Epidermal melanocyte (primary cell): ENCODE measurements at regions not wholly inside any gene's neighbourhood (a gene's known extent, or its start where the extent isn't known, plus 50 kb on each side); places are given as distances from the start of the nearest gene placed in this dataset.

ENCODE experiments used
- DNase-seq: peaks from one replicate; pipeline ENCODE4 v3.0.0; 2011; ENCODE audit warnings: low spot score; ENCODE audit not compliant: insufficient read length

- DNase-seq: no peak
Measured at GRCh38 chr6:108734271-108734922, 113.8 kb upstream of the ARMC2 start.

- no peak for DNase-seq
Measured at GRCh38 chr6:108735310-108736001, 112.8 kb upstream of the ARMC2 start.

DNA sequence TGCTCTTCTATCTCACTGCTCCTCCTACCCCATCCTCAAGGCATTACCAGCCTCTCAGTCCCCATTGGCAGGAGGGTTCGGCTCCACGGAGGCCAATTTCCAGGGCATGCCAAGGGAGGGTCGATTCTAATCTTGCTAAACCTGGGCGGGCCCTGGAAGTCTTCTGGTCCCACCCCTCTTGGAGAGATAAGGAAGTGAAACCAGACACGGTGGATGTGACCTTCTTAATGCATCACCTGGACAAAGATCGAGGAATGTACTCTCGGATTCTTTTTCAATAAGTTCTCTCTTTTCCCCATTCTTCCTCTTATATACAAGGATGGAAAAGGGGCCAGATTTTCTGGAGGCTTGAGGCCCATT is 112.2 kb upstream of the ARMC2 start:
- no peak for DNase-seq

- no peak for DNase-seq
Measured at GRCh38 chr6:108736832-108737231, 111.4 kb upstream of the ARMC2 start.

DNA sequence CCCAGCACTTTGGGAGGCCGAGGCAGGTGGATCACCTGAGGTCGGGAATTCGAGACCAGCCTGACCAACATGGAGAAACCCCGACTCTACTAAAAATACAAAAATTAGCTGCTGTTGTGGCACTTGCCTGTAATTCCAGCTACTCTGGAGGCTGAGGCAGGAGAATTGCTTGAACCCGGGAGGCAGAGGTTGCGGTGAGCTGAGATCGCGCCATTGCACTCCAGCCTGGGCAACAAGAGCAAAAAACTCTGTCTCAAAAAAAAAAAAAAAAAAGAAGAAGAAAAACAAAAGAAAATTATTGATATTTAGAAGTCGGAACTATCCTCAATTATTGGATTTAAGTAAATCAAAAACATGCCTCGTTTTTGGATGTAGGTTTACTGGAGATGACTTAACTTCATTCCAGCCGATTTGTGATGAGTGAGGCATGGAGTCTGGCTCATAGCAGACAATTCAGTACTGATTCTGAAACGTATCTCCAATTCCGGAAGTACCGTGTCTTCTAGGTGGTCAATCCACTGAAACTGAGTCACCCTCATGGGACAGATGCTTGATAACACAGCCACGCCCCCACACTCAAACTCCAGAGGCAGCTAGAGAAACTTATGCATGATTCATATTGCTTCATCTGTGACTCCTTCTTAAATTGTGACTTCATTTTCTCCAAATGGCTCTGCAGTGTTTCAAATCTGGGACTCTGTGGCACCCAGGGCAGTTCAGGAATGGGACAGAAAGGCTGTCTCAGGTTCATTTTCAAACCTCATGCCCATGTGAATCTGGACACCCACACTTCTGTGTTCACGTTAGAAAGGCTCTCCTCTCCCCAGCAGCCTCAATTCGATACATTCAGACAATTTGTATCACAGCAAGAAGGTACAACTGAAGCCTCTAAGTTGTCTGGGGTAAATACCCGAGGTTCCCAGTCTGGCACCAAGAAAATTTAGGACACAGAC is 110.4 kb upstream of the ARMC2 start:
- no peak for DNase-seq

- DNase-seq: no peak
Measured at GRCh38 chr6:108738684-108739416, 109.4 kb upstream of the ARMC2 start.

GRCh38 chr6:108739496-108740330 is 108.5 kb upstream of the ARMC2 start:
- no peak for DNase-seq

GRCh38 chr6:108741331-108741989 is 106.8 kb upstream of the ARMC2 start:
- no peak for DNase-seq

GRCh38 chr6:108742041-108742440 is 106.2 kb upstream of the ARMC2 start:
- no peak for DNase-seq

GRCh38 chr6:108744244-108744972 is 103.8 kb upstream of the ARMC2 start:
- peak; percentile 88 for DNase-seq

DNA sequence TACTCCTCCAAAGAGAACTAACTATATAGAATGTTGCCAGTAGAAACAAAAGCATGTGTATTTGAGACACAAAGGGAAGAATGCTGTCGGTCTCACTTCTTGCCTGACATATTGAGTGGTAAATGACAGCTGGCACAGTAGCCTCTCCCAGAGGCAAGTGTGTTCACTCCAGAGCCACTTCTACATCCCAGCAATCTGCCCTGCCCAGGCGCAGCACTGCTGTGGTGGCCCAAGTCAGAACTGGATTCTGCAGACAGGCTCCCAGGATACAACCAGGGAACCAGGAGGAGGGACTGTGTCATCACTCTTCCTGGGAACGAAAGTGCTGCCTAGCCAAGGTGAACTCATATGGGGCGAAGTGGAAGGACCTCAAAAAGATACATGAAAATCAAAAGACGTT is 103.2 kb upstream of the ARMC2 start:
- DNase-seq: no peak

DNA sequence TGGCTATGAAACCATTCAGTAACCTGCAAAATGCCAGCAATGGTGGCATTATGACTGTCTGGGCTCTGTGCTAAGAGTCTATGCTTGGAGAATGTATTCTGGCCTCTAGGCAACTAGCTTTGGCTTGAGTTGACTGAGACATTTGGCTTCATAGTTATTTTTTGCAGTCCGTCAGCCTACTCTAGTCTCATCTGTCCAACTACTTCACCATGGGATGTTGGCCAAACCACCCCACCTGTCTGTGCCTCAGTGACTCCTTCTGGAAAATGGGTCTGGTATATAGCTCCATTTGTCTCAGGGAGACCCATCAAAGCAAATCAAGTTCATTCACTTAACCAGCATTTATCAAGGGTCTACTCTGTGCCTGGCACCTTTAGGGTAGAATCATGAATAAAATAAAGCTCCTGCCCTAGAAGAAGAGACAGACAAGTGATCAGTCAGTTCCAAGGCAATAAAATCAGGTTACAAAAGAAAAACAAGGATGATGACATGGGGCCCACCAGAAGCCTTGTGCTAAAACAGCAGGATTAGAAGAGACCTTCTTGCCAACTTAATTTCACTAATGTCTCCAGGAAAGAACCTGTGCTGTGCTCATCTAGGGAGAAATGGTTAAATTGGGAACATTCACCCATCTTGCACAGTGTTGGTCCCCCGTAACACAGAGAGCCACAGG is 102.4 kb upstream of the ARMC2 start:
- DNase-seq: no peak

DNA sequence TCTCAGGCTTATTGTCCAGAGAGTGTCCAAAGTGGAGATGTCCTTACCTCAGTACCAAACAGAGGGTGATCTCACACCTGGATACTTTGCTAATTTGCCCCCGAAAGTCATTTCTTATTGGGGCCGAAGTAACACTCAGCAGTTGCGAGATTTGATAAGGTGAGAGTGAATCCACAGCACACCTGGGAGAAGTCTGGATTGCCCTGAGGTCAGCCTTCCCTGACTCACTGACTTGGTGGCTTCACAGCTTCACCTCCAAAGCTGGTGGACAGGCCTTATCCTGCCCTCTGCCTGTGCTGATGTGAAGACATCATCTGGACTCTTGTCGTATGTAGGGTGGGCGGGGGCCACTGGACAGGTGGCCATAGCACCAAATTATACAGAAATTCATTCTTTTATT is 101.9 kb upstream of the ARMC2 start:
- DNase-seq: no peak

DNA sequence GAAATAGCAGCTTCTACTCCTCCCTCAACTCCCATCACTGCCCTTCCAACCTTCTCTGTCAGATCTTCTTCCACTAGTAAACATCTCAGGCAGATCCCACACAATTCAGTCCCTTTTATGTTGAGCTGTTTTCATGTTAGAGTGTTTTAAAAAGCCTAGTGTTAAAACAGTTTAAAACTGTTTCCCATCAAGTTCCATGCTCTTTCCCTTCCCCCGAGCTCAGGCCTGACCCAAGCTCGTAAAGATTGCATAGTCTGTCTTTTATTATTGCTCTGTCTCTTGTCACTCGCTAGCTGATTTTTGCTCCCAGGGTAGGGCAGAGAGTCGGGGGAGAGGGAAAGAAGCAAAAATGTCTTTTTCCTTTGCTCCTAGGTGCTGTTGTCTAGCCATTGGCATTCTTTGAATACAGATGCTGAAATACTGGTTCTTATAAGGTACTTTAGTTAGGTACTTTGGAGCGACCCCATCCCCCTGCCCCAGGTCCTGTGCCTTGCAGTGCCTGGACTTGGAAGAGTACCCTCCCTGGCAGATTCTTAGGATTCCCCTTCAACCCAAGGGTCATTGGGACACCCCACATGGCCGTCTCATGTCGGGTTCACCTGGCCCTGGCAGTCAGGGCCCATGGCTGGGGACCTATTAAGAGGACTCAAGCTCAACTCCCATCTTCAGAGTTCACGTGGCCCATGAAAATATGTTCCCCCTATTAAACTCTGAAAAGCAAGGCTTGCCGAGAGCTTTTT is 101.2 kb upstream of the ARMC2 start:
- no peak for DNase-seq

DNA sequence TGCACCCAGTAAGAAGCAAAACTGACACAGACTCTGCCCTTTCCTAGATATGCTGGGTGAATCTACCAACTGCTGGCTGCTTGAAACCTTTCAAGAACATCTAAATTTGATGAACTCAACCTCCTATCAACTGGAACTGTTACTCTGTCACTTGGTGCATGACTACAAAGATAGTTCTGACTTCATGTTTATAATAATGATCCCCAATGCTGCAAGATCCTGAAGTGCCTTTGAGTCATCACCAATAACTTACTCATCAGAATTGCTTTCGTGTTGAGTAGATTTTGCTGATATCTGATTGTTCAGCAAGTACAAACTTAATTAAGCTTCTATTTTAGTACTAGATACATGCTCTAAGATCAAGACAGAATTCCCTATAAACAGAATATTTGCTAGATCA is 100.2 kb upstream of the ARMC2 start:
- no peak for DNase-seq

- no peak for DNase-seq
Measured at GRCh38 chr6:108748959-108749358, 99.3 kb upstream of the ARMC2 start.

DNA sequence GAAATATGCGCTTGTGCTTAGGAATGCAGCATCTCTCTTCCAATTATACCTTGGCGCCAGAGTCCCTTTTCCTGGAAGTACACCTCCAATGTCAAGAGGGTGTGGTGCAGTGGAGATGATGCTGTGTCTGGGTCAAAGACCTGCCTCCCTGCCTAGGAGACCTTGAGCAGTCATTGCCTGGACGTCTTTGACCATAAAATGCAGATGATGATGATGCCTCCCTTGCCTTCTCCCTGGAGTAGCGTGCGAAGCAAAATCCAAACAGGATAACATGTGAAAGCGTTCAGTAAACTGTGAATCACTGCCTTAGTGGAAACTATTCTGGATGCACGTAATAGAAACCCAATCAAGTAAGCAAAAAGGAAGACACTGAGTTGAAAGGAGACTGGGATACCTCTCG is 97.4 kb upstream of the ARMC2 start:
- DNase-seq: no peak

DNA sequence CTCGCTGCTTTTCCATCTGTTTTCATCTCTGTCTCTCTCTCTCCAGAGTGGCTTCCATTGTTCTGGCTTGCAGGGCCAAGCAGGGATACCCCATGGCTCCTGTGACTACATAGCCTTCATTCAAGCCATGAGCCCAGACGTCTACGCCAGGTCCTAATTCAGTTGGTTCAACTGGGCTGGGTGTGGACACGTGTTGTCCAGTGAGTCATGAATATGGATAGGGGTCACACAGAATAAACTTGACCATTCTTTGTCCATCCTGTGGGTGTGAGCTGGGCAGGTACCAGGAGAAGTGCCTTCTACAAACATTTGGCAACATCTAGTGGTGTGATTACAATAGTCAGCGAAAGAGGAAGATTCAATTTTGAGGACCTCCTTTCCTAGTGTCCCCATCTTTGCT is 96.9 kb upstream of the ARMC2 start:
- DNase-seq: no peak
